ENCODE measurements at regions not wholly inside any gene's neighbourhood (a gene's known extent, or its start where the extent isn't known, plus 50 kb on each side); places are given as distances from the start of the nearest gene placed in this dataset.

DNA sequence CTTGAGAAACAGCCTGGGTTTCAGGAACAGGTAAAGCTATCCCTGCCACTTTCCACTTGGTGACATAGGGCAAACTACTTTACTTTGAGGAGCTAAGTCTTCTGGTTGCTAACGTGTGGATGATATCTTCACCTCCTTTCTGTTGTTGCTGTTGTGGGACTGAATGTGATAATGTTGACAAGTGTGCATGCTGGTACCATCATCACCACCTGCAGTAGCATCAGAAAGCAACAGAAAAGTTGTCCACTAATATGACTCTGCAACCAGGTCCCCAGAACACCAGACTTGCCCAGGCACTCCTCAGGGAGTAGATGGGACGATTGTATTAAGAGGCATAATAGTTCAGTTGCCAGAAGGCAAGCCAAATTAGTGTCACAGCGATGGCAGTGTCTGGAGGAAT lies 203.2 kb upstream of the MCTP2 start:
- TF ChIP-seq GATA2 (IDR thresholded peaks at IDR 0.05; ENCODE audit: low read depth, low read length) (no peak), GATA3 (IDR thresholded peaks at IDR 0.05; ENCODE audit: low read depth, low read length) (no peak)

DNA sequence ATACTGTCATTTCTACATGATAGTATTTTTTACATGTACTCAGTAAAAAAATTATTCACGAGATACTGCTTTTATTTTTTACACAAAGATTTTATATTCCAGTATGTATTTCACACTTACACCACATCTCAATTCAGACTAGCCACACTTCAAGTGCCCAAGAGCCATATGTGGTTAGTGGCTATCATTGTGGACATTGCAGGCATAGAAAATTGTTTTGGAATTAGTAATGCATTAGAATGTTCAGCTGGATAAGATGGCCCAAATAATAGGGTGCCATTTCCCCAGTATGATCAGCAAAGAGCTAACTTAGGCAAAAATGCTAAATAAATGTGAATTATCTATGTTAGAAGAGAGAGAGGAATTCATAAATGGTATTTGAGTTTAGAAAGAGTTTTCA lies 203.8 kb upstream of the MCTP2 start:
- no peak for TF ChIP-seq GATA3 (IDR thresholded peaks at IDR 0.05; ENCODE audit: low read depth, low read length)
- TF ChIP-seq GATA2 (IDR thresholded peaks at IDR 0.05; ENCODE audit: low read depth, low read length), result no peak

DNA sequence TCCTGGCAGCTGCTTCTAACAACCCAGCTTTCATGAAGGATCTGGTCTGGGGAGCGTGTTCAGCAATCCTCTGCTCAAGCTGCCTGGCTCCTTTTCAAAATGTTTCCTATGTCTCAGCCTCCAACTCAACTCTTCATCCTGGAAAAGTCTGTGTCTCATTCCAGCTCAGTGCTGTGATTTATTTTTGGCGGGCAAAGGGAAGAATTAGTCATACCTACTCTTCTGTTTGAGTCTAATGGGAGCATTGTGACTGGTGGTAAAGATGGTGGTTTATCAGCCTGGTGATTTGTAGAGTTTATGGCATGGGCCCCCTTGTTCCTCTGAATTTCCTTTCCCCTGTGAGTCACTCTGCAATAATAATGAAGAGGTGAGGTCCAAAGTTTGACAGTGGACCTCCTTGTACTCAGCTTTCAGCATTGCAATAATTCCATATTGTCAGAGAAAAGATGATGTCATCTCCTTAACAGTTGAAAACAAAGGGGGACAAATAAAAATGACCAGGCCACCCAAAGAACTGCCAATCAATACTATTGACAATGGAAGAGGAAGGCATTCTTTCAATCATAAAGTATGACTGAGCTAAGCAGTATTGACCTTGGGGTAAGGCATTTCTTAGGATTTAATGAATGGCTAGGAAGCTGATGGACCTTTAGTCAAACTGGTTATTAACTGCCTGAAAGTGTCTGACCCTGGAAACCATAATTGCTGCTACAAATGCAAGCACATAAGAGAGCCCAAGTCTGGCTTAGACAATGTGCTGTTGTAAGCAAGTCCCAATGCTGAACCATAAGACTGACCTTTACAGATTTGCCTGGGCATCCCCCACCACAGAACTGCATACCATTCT lies 204.7 kb upstream of the MCTP2 start:
- no peak for TF ChIP-seq GATA2 (IDR thresholded peaks at IDR 0.05; ENCODE audit: low read depth, low read length)
- no peak for TF ChIP-seq GATA3 (IDR thresholded peaks at IDR 0.05; ENCODE audit: low read depth, low read length)

DNA sequence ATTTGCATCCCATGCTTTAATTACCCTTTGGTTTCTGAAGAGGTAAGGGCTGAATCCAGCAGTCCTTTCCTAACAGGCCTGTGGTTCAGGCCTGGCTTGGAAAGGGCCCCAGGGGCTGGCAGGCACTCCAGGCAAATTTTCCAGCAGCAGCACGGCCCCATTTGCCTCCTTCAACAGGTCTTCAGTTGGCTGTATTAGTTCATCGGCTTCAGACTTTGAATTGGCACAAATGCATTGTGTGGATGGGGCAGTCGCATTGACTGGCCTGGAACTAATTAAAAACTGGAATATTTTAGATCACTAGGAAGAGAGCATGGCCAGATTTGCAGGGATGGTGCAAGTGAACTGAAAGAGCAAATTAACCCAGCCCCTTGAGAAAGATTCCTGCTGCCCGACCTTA lies 207.8 kb upstream of the MCTP2 start:
- TF ChIP-seq GATA2 (IDR thresholded peaks at IDR 0.05; ENCODE audit: low read depth, low read length) (no peak), GATA3 (IDR thresholded peaks at IDR 0.05; ENCODE audit: low read depth, low read length) (no peak)

DNA sequence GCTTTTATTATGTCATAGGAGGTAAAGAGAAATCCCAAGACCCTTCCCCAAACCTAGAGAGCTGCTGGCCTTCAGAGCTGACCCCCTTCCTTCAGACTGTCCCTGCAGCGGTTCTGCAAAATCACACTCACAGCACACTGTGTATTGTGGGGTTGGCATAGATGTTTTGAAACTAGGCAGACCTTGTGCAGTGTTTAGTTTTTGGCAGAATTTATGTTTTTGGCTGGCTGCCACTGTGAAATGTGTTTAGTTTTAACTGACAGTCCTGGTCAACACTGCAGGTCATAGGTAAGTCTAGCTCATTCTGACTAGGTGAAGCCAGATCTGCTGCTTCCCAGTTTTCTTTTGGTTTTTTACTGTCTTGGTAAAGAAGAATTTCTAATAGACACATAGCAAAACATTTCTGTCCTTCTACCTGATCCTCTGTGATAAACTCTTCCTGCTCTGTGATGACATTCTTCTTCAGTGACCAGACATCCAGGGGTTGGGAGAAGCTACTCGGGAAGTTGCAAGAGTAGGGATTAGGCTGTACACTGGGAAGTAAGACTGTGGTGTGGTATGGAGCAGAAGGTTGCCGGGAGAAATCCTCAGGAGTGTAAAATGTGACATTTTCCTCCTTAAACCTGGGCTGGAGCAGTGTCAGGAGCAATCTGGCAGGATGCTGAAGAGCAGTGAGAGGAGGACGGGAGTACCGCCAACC lies 209.6 kb upstream of the MCTP2 start:
- TF ChIP-seq GATA3 (IDR thresholded peaks at IDR 0.05; ENCODE audit: low read depth, low read length) (no peak), GATA2 (IDR thresholded peaks at IDR 0.05; ENCODE audit: low read depth, low read length) (no peak)

DNA sequence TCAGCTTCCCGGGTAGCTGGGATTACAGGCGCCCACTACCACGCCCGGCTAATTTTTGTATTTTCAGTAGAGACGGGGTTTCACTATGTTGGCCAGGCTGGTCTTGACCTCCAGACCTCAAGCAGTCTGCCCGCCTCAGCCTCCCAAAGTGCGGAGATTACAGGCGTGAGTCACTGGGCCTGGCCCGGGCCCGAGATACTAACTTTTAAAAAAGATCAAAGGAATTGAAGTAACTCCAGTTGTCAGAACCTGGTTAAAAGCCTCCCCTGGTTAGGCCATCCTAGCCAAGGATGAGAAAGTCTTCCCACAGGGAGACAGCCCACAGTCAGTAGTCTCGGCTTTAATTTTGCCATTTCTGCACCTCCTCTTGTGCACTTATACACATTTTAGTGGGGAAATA lies 212.3 kb upstream of the MCTP2 start:
- TF ChIP-seq GATA3 (IDR thresholded peaks at IDR 0.05; ENCODE audit: low read depth, low read length) (no peak), GATA2 (IDR thresholded peaks at IDR 0.05; ENCODE audit: low read depth, low read length) (no peak)

DNA sequence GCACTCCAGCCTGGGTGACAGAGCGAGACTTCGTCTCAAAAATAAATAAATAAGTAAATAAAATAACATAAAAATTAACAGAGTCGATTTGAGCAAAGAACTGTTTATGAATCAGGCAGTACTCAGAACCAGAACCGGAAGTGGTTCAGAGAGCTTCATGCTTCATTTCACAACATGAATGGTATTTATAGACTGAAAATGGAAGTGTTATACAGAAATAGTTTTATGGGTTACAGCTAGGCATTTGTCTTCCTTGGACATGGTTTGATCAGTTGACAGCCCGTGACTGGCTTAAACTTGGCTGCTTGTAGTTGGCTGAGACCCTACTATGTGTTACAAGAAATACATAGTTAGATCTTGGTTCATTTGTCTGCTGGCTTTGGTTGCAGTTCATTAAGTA lies 216.0 kb upstream of the MCTP2 start:
- TF ChIP-seq GATA2 (IDR thresholded peaks at IDR 0.05; ENCODE audit: low read depth, low read length) (no peak), GATA3 (IDR thresholded peaks at IDR 0.05; ENCODE audit: low read depth, low read length) (no peak)

DNA sequence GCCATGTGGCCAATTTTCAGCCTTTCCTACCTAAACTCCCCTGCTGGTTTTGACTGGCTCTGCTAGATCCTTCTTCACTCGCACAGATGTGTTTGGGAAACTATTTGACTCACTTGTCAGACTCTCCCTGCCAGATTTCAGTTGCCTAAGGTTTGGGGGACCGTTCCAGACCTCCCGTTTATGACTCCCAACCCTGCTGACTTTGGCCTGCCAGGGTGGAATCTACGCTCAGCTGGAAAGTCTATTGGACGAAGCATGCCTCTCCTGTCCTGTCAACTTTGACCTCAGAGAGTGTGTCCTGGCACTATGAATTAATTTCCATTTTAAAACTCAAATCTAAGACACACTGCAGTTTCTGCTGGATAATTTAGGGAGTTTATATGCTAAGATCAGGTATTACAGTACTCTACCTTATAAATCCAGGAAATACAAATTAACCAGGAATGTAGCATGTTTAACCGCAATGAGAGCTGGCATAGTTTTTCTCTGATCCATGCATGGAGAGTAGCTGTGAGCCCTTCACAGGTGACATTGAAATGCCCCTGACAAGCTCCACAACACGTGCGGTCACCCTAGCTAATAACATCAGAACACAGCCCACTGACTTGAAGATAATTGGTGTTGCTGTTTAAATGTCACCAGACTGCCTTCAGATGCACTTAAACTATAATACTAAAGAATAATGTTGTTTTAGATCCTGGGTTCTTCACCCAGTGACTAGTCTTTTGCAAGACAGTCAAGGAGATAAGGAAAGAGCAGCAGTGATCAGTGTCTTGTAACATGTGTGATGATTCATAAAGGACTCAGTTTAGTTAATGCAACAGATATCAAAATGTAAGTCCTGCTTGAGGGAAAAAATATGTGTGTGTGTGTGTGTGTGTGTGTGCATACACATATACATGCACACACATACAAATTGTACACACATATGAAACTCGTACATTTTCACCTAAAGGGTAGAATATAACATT lies 223.0 kb upstream of the MCTP2 start:
- TF ChIP-seq GATA3 (IDR thresholded peaks at IDR 0.05; ENCODE audit: low read depth, low read length) (no peak), GATA2 (IDR thresholded peaks at IDR 0.05; ENCODE audit: low read depth, low read length) (no peak)

DNA sequence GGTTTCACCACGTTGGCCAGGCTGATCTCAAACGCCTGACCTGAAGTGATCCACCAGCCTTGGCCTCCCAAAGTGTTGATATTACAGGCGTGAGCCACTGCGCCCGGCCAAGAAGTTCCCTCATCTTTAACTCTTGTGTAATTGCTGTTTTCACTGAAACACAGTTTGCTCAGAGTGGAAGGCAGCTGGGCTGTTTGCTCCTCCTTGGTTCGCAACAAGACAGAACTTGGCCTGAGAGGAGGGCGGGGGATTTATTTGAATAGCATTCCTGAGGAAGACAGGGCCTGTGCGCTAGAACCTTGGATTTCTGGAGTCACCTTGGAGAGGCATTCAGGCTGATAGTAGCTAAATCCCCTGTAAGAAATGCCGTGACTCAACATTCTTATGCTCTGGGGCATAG lies 226.7 kb upstream of the MCTP2 start:
- no peak for TF ChIP-seq GATA2 (IDR thresholded peaks at IDR 0.05; ENCODE audit: low read depth, low read length)
- TF ChIP-seq GATA3 (IDR thresholded peaks at IDR 0.05; ENCODE audit: low read depth, low read length), result no peak

DNA sequence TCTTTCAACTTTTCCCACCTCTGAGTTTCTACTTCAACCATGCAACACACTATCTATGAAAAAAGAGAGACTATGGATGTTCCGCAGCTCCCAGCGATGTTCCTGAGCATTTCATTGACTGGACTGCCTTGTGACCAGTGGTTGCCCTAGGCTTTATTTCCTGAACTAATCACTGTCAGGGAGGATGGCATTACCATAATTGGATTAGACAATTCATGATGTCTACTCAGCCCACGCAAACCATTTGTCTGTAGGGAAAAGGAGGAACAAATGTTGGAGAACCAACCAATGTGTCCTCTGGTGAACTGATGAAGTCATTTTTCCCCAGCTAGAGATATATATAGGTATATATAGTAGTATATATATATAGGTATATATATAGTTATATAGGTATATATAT lies 229.3 kb upstream of the MCTP2 start:
- no peak for TF ChIP-seq GATA2 (IDR thresholded peaks at IDR 0.05; ENCODE audit: low read depth, low read length)
- TF ChIP-seq GATA3 (IDR thresholded peaks at IDR 0.05; ENCODE audit: low read depth, low read length), result no peak

DNA sequence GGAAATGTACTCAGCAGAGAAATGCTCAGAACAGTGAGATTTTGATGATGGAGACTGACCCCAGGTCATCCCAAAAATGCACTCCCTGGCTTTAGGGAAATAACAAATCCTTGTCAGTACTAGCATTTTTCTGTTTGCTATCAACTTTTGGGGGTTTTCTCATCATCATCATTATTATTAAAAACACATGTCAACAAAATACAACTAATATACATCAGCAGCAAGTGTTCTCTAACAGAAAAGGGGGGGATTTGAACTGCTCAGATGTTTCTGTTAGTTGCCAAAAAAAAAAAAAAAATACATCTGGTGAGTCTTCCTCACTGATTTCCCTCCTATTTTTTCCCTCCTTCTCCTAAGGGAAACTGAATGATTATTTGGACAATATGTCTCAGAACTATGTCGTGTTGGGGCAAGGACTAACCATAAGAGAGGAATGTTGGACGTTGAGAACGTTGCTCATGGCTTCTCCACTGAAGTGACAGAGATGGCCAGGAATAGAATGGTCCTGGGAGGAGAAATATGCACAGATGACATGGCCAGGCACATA lies 230.0 kb upstream of the MCTP2 start:
- TF ChIP-seq GATA3 (IDR thresholded peaks at IDR 0.05; ENCODE audit: low read depth, low read length) (no peak), GATA2 (IDR thresholded peaks at IDR 0.05; ENCODE audit: low read depth, low read length) (no peak)

DNA sequence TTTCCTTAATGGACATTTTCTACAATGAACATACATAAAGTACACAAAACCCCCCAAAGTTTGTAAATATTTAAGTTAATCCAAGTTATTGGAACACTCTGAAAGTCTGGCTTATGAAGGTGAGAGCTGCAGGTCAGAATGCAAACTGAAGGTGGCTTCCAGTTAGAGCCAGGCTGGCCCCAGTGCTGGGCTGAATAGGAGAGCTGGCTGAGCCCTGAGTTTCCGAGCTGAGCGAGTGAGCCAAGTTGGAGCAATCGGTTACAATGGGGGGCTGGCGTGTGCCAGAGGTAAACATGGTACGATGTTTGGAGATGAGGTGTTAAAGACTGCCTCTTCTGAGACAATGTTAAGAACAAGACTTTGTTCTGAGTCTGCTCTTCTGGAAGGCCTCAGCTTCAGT lies 230.8 kb upstream of the MCTP2 start:
- no peak for TF ChIP-seq GATA3 (IDR thresholded peaks at IDR 0.05; ENCODE audit: low read depth, low read length)
- TF ChIP-seq GATA2 (IDR thresholded peaks at IDR 0.05; ENCODE audit: low read depth, low read length), result no peak

DNA sequence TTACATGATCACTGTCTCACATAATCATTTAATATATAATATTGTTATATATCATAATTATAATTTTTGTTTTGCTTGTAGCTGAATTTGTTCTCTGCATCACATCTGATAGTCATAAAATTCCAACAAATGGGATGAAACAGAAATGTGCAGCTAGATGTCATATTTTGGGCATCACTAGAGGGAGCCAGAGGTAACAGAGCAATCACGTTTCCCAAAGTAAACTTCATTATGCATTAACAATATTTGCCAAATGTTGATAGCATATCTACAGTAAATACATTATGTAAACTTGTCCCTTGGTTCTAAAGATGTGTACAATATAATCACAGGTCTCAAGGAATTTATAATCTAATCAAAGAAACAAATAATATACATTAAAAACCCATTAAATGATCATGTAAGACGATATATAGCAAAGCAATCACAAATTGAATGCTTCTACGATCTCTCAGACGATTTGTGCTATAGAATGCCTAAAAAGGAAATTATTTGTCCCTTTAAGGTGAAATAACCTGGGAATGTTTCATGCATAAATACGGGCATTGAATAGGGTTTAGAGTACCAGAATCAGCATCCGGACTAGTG lies 234.2 kb upstream of the MCTP2 start:
- TF ChIP-seq GATA2 (IDR thresholded peaks at IDR 0.05; ENCODE audit: low read depth, low read length), result no peak
- TF ChIP-seq GATA3 (IDR thresholded peaks at IDR 0.05; ENCODE audit: low read depth, low read length), result no peak

Data from SH-SY5Y (cell line).